ENCODE measurements at regions not wholly inside any gene's neighbourhood (a gene's known extent, or its start where the extent isn't known, plus 50 kb on each side); places are given as distances from the start of the nearest gene placed in this dataset.

- TF ChIP-seq CTCF (IDR thresholded peaks at IDR 0.05) (no peak), POLR2A (IDR thresholded peaks at IDR 0.05) (no peak), EP300 (IDR thresholded peaks at IDR 0.05) (no peak), POLR2AphosphoS5 (IDR thresholded peaks at IDR 0.05) (no peak)
Observed at GRCh38 chr5:58381566-58381965, 78.3 kb downstream of the PLK2 start.

All from stomach (tissue), 4 donors.